PFSK-1 (cell line): ENCODE measurements at regions not wholly inside any gene's neighbourhood (a gene's known extent, or its start where the extent isn't known, plus 50 kb on each side); places are given as distances from the start of the nearest gene placed in this dataset.

ENCODE experiments used
- POLR2AphosphoS5 ChIP-seq: IDR thresholded peaks from 2 replicates; pipeline ENCODE4 v1.6.1; 2012; ENCODE audit warnings: low read depth, mild to moderate bottlenecking, control low read depth, low read length, moderate library complexity
- REST ChIP-seq, 2 experiments: IDR thresholded peaks; 2 replicates each; pipeline versions ENCODE4 v1.6.1 to v1.8.0; 2011 to 2012; ENCODE audit warnings: low read depth in 2 of 2, low read length in 2 of 2, control low read depth in 1 of 2, inconsistent platforms in 1 of 2, mild to moderate bottlenecking in 1 of 2, moderate library complexity in 1 of 2; ENCODE audit not compliant: insufficient read depth in 1 of 2
- SIN3A ChIP-seq: IDR thresholded peaks from 2 replicates; pipeline ENCODE4 v1.6.1; 2012; ENCODE audit warnings: mild to moderate bottlenecking, low read length, moderate library complexity, borderline replicate concordance; ENCODE audit not compliant: insufficient read depth
- TAF1 ChIP-seq: IDR thresholded peaks from 2 replicates; pipeline ENCODE4 v1.6.1; 2012; ENCODE audit warnings: low read length, control low read depth, borderline replicate concordance; ENCODE audit not compliant: insufficient read depth

GRCh38 chr10:29763396-29763795 is 128.6 kb upstream of the SVIL start:
- TF ChIP-seq POLR2AphosphoS5 (no peak), SIN3A (no peak), TAF1 (no peak), REST (IDR thresholded peaks at IDR 0.05; ENCODE audit: insufficient read depth in 1 of 2, low read depth in 2 of 2, low read length in 2 of 2) (no peak)
